ENCODE measurements at regions not wholly inside any gene's neighbourhood (a gene's known extent, or its start where the extent isn't known, plus 50 kb on each side); places are given as distances from the start of the nearest gene placed in this dataset.

GRCh38 chr3:70426071-70426470 is 113.6 kb upstream of the MDFIC2 start:
- no peak overlapping the region for H3K27ac ChIP-seq
- H3K9me3 ChIP-seq, result no peaks in the 10 kb centered on the region
- H3K27me3 ChIP-seq, result no peaks in the 10 kb centered on the region
- no peak overlapping the region for H3K4me3 ChIP-seq
- no peaks in the 10 kb centered on the region for H3K4me1 ChIP-seq
- no peak for ATAC-seq (ENCODE audit: low FRiP score in 2 of 2)
- DNase-seq, result no peak
- no peak for TF ChIP-seq POLR2A (IDR thresholded peaks at IDR 0.05)
- TF ChIP-seq CTCF (IDR thresholded peaks at IDR 0.05), result no peak
- no peak for TF ChIP-seq POLR2AphosphoS5 (IDR thresholded peaks at IDR 0.05)
- TF ChIP-seq EP300 (IDR thresholded peaks at IDR 0.05), result no peak
- no peaks in the 10 kb centered on the region for H3K36me3 ChIP-seq

GRCh38 chr3:70421506-70421905 is 109.1 kb upstream of the MDFIC2 start:
- Histone ChIP-seq H3K27me3 (no peaks in the 10 kb centered on the region), H3K36me3 (no peaks in the 10 kb centered on the region), H3K9me3 (no peaks in the 10 kb centered on the region), H3K27ac (no peak overlapping the region), H3K4me1 (no peaks in the 10 kb centered on the region), H3K4me3 (no peak overlapping the region)
- ATAC-seq (ENCODE audit: low FRiP score in 2 of 2) (no peak), DNase-seq (no peak)
- TF ChIP-seq POLR2A (IDR thresholded peaks at IDR 0.05), result no peak
- TF ChIP-seq POLR2AphosphoS5 (IDR thresholded peaks at IDR 0.05), result no peak
- no peak for TF ChIP-seq CTCF (IDR thresholded peaks at IDR 0.05)
- no peak for TF ChIP-seq EP300 (IDR thresholded peaks at IDR 0.05)
- 75 to 83% methylated on average over 4 of the region's 4 CpGs for whole genome bisulfite sequencing, 2 donors

GRCh38 chr3:70409018-70409417 is 96.6 kb upstream of the MDFIC2 start:
- Histone ChIP-seq H3K27me3 (no peaks in the 10 kb centered on the region), H3K36me3 (no peaks in the 10 kb centered on the region), H3K27ac (no peak overlapping the region), H3K4me3 (no peak overlapping the region), H3K9me3 (no peaks in the 10 kb centered on the region), H3K4me1 (no peaks in the 10 kb centered on the region)
- 79 to 89% methylated on average over 2 of the region's 2 CpGs for WGBS, 2 donors
- ATAC-seq (ENCODE audit: low FRiP score in 2 of 2) (no peak), DNase-seq (no peak)
- no peak for TF ChIP-seq EP300 (IDR thresholded peaks at IDR 0.05)
- no peak for TF ChIP-seq CTCF (IDR thresholded peaks at IDR 0.05)
- no peak for TF ChIP-seq POLR2A (IDR thresholded peaks at IDR 0.05)
- TF ChIP-seq POLR2AphosphoS5 (IDR thresholded peaks at IDR 0.05), result no peak

- Histone ChIP-seq H3K4me1 (no peaks in the 10 kb centered on the region), H3K4me3 (no peak overlapping the region), H3K36me3 (no peaks in the 10 kb centered on the region), H3K9me3 (no peaks in the 10 kb centered on the region), H3K27me3 (no peaks in the 10 kb centered on the region), H3K27ac (no peak overlapping the region)
- ATAC-seq (ENCODE audit: low FRiP score in 2 of 2) (no peak), DNase-seq (no peak)
- TF ChIP-seq CTCF (IDR thresholded peaks at IDR 0.05) (no peak), EP300 (IDR thresholded peaks at IDR 0.05) (no peak), POLR2AphosphoS5 (IDR thresholded peaks at IDR 0.05) (no peak), POLR2A (IDR thresholded peaks at IDR 0.05) (no peak)
- 78 to 89% methylated on average over 3 of the region's 3 CpGs for WGBS, 2 donors
Observed at GRCh38 chr3:70400194-70400593, 87.8 kb upstream of the MDFIC2 start.

- 87 to 88% methylated on average over 11 of the region's 11 CpGs for WGBS, 2 donors
- DNase-seq (no peak), ATAC-seq (ENCODE audit: low FRiP score in 2 of 2) (no peak)
- H3K4me3 ChIP-seq, result no peak overlapping the region
- H3K27ac ChIP-seq, result no peak overlapping the region
- H3K27me3 ChIP-seq, result no peaks in the 10 kb centered on the region
- no peaks in the 10 kb centered on the region for H3K9me3 ChIP-seq
- H3K4me1 ChIP-seq, result no peaks in the 10 kb centered on the region
- no peaks in the 10 kb centered on the region for H3K36me3 ChIP-seq
- TF ChIP-seq EP300 (IDR thresholded peaks at IDR 0.05) (no peak), POLR2AphosphoS5 (IDR thresholded peaks at IDR 0.05) (no peak), POLR2A (IDR thresholded peaks at IDR 0.05) (no peak), CTCF (IDR thresholded peaks at IDR 0.05) (no peak)
Observed at GRCh38 chr3:70393881-70394612, 81.6 kb upstream of the MDFIC2 start.
